ENCODE measurements at regions not wholly inside any gene's neighbourhood (a gene's known extent, or its start where the extent isn't known, plus 50 kb on each side); places are given as distances from the start of the nearest gene placed in this dataset.

DNA sequence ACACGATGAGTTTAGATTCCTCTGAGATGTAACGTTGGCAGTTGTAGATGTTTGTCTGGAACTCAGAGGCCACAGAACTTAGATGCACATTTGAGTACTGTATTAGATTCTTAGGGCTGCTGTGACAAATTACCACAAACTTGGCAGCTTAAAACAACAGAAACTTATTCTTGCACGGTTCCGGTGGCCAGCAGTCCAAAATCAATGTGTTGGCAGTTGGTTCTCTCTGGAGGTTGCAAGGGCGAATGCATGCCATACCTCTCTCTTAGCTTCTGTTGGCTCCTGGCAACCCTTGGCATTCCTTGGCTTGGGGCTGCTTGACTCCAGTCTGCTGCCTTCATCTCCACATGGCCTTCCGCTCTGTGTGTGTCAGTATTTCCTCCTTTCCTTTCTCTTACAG lies 118.9 kb downstream of the C12orf75 start:
- no peak overlapping the region for H3K9ac ChIP-seq (ENCODE audit: insufficient read depth, low read length, poor library complexity, severe bottlenecking)
- no peak overlapping the region for H3K4me3 ChIP-seq (replicated peaks in 1 of 3; ENCODE audit: low read depth in 2 of 3, low read length in 3 of 3)
- Mint-ChIP-seq H3K4me3 (no peak overlapping the region), H3K4me1 (no peaks in the 10 kb centered on the region), H3K36me3 (no peaks in the 10 kb centered on the region), H3K9me3 (peaks cover 0 to 3% (median 2%) of the 10 kb centered on the region in 7 donors), H3K27ac (no peak overlapping the region), H3K27me3 (ENCODE audit: low read depth in 3 of 3) (peaks cover 0 to 4% (median 2%) of the 10 kb centered on the region in 3 donors)
- H3K27ac ChIP-seq (ENCODE audit: low read depth in 1 of 2, low read length in 2 of 2) = no peak overlapping the region
- intact Hi-C loops (cut with micrococcal nuclease) = no loop called here
- no peak for DNase-seq
- no peaks in the 10 kb centered on the region for H3K9me3 ChIP-seq (replicated peaks in 1 of 2; ENCODE audit: control insufficient read depth in 1 of 2, insufficient read depth in 1 of 2, low read length in 2 of 2)
- TF ChIP-seq, protein P1, sequence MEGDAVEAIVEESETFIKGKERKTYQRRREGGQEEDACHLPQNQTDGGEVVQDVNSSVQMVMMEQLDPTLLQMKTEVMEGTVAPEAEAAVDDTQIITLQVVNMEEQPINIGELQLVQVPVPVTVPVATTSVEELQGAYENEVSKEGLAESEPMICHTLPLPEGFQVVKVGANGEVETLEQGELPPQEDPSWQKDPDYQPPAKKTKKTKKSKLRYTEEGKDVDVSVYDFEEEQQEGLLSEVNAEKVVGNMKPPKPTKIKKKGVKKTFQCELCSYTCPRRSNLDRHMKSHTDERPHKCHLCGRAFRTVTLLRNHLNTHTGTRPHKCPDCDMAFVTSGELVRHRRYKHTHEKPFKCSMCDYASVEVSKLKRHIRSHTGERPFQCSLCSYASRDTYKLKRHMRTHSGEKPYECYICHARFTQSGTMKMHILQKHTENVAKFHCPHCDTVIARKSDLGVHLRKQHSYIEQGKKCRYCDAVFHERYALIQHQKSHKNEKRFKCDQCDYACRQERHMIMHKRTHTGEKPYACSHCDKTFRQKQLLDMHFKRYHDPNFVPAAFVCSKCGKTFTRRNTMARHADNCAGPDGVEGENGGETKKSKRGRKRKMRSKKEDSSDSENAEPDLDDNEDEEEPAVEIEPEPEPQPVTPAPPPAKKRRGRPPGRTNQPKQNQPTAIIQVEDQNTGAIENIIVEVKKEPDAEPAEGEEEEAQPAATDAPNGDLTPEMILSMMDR (IDR thresholded peaks at IDR 0.05) = no peak
- no peaks in the 10 kb centered on the region for H3K36me3 ChIP-seq (replicated peaks in 1 of 2; ENCODE audit: control insufficient read depth in 1 of 2, insufficient read depth in 2 of 2, low read length in 2 of 2)
- H3K4me1 ChIP-seq (ENCODE audit: control insufficient read depth in 1 of 2, insufficient read depth in 2 of 2, low read length in 2 of 2) = no peaks in the 10 kb centered on the region
- WGBS (ENCODE audit: insufficient coverage) = 98% methylated on average over 6 of the region's 6 CpGs
- no peak overlapping the region for H3K4me2 ChIP-seq (replicated peaks; ENCODE audit: extremely low read depth, low read length, poor library complexity, severe bottlenecking)
- no peak overlapping the region for H2AFZ ChIP-seq (ENCODE audit: insufficient read depth, low read depth, low read length, poor library complexity, severe bottlenecking)
- H4K20me1 ChIP-seq (ENCODE audit: insufficient read depth, low read length) = no peaks in the 10 kb centered on the region
- no peaks in the 10 kb centered on the region for H3K79me2 ChIP-seq (ENCODE audit: insufficient read depth, low read length)
- H3K27me3 ChIP-seq (ENCODE audit: control insufficient read depth in 2 of 2, insufficient read depth in 2 of 2, low read length in 2 of 2) = peaks cover 3 to 6% of the 10 kb centered on the region in 2 donors

DNA sequence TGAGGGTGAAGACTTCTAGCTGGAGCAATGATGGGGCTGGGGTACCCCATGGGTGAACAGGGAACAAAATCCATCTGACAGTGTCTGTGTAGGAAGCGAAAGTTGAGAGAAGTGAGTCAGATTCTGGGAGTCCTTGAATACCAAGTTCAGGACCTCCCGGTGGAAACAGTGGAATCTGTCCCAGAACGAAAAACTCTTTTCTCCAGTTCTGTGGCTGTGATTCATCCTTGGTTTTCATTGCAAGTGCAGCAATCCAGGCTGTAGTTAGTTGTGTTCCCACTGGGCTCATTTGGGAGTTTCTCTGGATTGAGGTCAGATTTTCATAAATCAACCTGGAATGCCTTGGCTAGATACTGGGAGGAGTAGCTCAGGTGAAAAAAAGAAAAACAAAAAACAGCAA lies 120.7 kb downstream of the C12orf75 start:
- Histone ChIP-seq H4K20me1 (ENCODE audit: insufficient read depth, low read length) (no peaks in the 10 kb centered on the region), H3K9ac (ENCODE audit: insufficient read depth, low read length, poor library complexity, severe bottlenecking) (no peak overlapping the region), H3K27ac (ENCODE audit: low read depth in 1 of 2, low read length in 2 of 2) (no peak overlapping the region), H3K27me3 (ENCODE audit: control insufficient read depth in 2 of 2, insufficient read depth in 2 of 2, low read length in 2 of 2) (no peaks in the 10 kb centered on the region), H3K79me2 (ENCODE audit: insufficient read depth, low read length) (no peaks in the 10 kb centered on the region), H3K4me1 (ENCODE audit: control insufficient read depth in 1 of 2, insufficient read depth in 2 of 2, low read length in 2 of 2) (no peaks in the 10 kb centered on the region), H3K36me3 (replicated peaks in 1 of 2; ENCODE audit: control insufficient read depth in 1 of 2, insufficient read depth in 2 of 2, low read length in 2 of 2) (no peaks in the 10 kb centered on the region), H3K4me3 (replicated peaks in 1 of 3; ENCODE audit: low read depth in 2 of 3, low read length in 3 of 3) (no peak overlapping the region), H2AFZ (ENCODE audit: insufficient read depth, low read depth, low read length, poor library complexity, severe bottlenecking) (no peak overlapping the region), H3K4me2 (replicated peaks; ENCODE audit: extremely low read depth, low read length, poor library complexity, severe bottlenecking) (no peak overlapping the region), H3K9me3 (replicated peaks in 1 of 2; ENCODE audit: control insufficient read depth in 1 of 2, insufficient read depth in 1 of 2, low read length in 2 of 2) (no peaks in the 10 kb centered on the region)
- 89% methylated on average over 3 of the region's 3 CpGs for WGBS (ENCODE audit: insufficient coverage)
- H3K27me3 Mint-ChIP-seq (ENCODE audit: low read depth in 3 of 3) = peaks cover 0 to 3% (median 0%) of the 10 kb centered on the region in 3 donors
- no peaks in the 10 kb centered on the region for H3K36me3 Mint-ChIP-seq
- intact Hi-C loops (cut with micrococcal nuclease) = no loop called here
- H3K4me3 Mint-ChIP-seq = no peak overlapping the region
- no peak overlapping the region for H3K27ac Mint-ChIP-seq
- TF ChIP-seq, protein P1 (IDR thresholded peaks at IDR 0.05) = no peak
- H3K9me3 Mint-ChIP-seq = peaks cover 0 to 3% (median 1%) of the 10 kb centered on the region in 7 donors
- H3K4me1 Mint-ChIP-seq = no peaks in the 10 kb centered on the region
- DNase-seq = no peak
